ENCODE measurements at regions not wholly inside any gene's neighbourhood (a gene's known extent, or its start where the extent isn't known, plus 50 kb on each side); places are given as distances from the start of the nearest gene placed in this dataset.

DNA sequence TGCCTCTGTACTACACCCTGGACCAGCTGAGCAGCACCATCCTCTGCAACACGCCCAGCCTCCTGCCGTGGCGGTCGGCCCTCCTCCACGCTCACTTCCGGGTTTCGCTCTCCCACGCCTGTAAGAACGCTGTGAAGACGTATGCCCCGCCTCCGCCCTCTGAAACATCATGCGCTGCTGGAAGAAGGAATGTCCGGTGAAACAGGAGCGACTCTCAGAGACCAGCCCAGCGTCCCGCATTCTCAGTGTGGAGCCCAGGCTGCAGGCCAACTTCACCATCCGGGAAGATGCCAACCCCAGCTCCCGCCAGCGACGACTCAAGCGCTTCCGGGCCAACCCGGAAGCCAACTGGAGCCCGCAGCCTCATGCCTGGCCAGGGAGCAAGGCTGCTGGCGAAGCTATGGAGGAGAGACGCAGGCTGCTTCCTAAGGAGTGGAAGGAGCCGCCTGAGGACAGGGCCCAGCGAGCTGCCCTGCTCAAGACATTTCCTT, 186.1 kb upstream of the SLITRK2 start:
- no peak for DNase-seq (ENCODE audit: low read depth in 3 of 3)

DNA sequence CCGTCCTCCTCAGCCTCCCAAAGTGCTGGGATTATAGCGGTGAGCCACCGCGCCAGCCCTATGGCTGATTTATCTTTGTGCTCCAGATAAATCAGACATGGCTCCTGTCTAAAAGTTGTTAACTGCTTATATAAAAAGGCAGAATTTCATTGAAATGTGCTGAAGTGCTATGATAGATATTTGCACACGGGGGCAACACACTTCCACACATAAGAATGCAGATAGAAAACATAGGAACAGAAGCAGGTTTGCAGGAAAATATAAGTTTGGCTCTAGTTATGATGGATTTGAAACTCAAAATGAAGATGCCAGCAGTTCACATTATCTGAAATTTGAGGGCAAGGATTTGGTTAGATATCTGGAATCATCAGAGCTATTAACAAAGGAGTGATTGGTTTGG, 163.1 kb upstream of the SLITRK2 start:
- no peak for DNase-seq (ENCODE audit: low read depth in 3 of 3)

DNA sequence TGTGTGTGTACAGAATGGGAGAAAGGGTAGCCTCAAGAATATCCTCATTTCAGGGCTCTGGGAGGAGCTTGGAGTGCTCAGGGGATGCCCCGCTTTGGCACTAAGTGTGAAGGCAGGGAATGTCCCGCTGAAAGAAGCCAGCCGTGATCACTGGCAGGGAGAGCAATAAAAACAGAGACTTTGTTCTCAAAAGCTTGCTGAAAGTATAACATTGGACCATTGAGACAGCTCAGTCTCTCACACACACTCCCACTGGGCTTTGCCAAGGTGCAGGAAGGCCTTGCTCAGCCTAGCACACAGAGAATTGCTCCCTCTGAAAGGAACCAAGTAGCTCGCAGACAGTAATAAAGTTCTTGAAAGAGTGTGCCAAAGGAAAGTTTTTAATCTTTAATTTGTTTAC, 143.8 kb upstream of the SLITRK2 start:
- DNase-seq (ENCODE audit: low read depth in 3 of 3), result no peak

DNA sequence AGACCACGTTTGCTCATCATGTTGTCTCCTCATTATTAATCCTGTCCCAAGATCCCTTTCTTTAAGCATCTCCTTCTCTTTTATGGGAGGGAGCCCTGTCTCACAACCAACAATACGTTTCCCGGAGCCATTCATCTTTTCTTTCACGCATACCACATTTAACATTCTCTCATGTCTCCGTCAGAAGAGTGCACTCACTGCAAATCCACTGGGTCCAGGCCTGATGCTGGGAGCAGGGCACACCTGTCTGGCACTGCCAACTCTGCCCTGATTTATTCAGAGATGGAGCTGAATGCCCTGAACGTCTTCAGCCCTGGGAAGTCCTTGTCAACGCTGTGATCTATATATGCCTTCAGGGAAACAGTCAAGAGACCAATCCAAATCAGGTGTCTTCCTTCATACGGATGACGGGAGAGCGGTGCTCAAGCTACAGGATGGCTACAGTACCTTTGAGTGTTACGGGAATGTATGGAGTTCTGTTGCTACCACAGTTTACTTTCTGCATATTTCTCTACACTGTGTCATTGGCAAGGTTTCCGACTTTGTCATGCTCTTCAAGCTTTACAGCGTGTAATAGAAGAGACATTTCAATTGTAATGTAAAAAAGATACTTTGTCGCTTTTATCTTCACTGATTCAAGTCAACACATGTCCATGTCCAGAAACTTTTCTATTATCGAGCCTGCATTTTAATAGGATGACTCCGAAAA, 140.4 kb upstream of the SLITRK2 start:
- no peak for DNase-seq (ENCODE audit: low read depth in 3 of 3)

DNA sequence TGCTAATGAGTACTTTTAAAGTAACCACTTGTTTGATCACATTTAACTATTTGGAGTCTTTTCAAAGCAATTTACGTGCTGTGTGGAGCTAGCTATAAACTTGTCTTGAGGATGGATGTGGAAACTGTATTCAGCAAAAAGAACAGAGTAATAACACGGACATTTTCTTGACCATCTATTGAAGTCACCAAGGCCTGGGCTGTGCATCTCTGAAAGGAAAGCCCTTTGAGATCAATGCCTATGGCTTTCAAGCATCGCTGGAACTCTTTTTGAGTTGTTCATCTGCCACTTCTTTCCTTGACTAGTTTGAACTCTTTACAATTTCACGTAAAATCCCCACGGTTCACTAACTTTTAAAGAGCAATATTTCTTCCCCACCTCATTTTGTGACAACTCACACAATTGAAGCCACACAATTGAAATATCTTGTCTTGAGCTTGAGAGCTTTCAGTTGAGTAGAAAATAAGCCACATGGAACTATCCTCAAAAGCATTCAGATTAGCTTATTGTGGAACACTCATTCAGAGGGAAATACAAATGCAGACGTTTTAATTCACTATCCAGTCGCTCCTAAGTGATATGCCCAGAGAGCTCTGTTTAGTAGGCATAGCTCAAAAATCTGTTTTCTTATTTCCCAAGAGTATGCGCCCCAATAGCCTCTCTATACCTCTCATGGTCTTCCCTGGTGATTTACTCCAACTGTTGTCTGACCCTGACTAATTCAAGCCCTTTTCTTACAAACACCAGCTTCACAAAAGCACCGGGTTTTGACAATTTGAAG, 134.9 kb upstream of the SLITRK2 start:
- no peak for DNase-seq (ENCODE audit: low read depth in 3 of 3)

DNA sequence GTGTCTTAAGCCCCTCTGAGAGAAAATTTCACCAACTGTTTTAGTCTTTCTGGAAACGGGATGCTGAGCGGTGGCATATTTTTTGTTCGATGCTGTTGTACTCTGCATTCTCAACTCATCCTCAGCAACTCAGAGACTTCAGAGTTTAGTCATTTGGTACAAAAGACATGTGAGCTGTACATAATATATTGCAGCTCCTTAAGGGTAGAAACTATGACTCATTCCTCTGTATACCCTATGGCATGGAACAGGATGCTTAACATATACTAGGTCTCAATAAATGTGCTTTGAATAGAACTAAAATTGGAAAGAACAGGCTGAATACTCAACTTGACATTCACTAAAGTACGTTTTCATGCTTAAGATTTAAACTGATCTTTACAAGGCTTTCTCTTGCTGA, 130.5 kb upstream of the SLITRK2 start:
- DNase-seq (ENCODE audit: low read depth in 3 of 3), result no peak

DNA sequence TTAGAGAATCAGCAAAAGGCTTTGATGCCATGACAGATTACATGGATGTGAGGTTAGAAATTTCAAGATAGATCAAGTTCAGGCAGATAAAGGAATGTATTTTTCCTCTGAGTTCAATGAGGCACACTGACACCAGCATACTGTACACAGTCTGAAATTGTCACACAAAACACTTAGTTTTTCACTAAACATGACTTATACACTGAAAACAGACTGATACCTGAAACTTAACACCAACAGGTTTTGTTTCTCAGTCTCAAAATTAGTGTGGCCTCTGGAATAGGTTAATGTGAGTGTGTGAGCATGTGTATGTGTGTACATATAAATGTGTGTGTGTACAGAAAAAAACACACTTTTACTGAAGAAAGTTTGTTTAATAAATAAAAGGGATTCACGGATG, 129.9 kb upstream of the SLITRK2 start:
- DNase-seq (ENCODE audit: low read depth in 3 of 3), result no peak

DNA sequence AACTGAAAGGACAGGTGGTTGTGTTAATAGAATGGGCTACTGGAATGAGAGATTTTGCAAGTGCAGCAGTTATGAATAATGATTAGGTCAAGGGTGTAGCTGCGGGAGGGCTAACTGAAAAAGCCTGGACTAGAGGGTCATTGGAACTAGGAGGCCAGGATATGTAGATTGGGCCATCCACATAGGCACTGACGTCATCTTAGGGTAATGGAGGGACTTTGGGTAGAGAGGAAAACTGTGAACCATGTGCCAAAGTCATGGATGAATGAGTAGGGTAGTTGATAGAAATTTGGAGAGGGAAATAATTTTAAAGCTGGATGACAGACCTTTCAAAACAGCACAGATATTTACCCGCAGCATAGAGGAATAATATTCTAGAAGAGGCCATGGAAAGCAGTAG, 123.6 kb upstream of the SLITRK2 start:
- no peak for DNase-seq (ENCODE audit: low read depth in 3 of 3)

DNA sequence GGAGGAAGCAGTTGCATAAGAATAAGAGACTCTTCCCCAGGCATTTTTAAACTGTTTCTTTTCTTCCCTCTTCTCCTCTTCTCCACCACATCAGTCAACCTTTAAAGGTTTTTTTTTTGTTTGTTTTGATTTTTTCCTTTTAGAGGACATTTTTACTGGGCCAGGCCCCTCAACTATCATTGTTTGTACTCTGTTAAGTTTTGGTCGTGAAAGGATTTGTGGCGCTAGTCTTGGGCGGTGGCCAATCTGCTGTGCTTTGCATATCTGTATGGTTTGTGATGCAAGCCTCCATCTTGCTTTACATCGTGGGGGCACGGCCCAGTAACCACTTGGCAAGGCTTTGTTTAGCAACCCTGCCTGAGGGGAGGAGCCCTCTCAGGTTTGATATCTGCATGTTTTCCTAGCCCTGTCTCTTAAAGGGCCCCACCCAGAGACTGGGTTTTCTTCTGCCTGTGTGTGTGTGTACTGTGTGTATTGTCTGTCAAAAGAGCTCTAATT, 101.9 kb upstream of the SLITRK2 start:
- DNase-seq (ENCODE audit: low read depth in 3 of 3), result no peak

DNA sequence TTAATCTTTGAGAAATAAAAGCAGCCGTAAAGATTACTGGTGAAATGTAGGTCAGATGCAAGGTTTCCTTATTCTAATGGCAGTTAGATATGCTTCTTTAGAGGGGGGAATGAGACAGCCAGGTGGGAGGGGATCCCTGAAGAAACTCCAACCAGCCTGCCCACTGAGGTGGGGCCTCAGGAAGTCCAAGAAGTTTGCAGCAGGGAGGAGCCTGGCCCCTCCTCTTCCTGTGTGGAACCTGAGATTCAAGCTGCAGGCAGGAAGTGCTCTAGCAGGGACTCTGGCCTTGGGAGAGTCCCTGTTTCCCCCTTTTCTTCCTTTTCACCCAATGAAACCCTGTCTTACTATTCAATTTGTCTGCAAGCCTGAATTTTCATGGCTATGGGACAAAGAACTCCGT, 101.4 kb upstream of the SLITRK2 start:
- no peak for DNase-seq (ENCODE audit: low read depth in 3 of 3)

DNA sequence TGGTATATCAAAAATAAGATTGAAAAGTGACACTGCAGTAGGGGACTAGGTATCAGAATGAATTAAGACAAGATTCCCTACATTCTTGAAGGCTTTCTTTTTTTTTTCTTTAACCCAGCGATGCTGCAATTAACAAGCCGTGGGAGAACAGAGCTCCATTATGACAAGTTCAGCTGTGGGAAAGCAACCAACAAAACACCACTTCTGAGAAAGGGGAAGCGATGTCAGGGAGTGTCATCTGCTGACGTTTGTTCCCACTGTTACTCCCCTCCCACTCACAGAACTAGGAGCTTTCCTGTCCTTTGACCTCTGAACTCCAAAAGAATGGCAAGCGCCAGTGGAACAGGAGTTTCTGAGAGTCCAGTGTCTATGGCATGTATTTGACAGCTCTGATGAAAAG, 90.2 kb upstream of the SLITRK2 start:
- no peak for DNase-seq (ENCODE audit: low read depth in 3 of 3)

DNA sequence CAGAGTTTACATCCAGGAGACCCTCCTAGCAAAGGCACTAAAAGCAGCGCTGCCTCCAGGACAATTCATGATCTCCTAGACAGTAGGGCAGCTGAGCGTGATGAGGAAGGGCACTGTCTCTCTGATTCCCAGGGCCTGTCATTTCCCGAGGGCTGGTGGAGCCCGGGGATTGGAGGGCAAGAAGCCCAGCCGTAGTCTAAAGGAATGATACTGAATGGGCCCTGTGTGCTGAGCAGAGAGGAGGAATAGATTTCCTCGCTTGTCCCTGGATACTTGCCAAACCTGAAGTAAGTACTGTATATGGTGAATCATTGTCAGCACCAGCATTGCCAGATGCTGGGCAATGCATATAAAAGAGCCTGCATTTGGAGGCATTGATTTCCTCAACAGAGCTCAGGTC, 88.0 kb upstream of the SLITRK2 start:
- DNase-seq (ENCODE audit: low read depth in 3 of 3), result no peak

DNA sequence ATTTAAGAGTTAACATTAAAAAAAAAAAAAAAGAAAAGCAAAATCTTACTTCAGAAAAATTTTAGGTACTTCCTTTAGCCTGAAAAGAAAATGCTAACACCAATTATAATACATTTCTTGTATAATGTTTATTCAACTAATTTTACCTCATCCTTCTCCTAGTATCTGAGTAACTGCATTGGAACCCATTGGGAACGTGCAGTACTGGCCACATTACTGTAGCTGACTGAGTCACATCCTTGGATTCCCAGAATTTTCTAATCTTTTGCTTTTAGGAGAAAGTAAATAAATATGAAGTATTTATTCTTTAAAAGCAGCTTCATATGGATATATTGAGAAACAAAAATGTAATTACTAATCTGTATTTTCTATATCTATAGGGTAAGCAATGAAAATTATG, 82.6 kb upstream of the SLITRK2 start:
- DNase-seq (ENCODE audit: low read depth in 3 of 3), result no peak

DNA sequence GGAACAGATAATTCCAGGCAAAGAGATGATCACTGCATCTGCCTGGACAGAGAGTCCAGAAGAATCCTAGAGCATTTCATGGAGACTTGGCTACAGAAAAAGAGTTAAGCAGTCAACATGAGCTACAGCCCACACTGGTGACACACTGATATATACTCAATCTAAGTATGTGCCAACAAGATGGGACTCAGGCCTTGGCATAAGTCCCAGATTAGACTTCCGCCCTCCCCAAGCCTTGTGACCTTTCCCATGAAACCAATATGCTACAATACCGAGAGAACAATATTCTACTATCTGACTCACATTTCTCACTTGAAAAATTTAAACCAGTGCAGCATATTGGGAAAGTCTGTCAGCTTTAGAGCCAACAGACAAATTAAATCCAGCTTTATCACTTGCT, 65.7 kb upstream of the SLITRK2 start:
- no peak for DNase-seq (ENCODE audit: low read depth in 3 of 3)

Data from stimulated activated CD4-positive, alpha-beta T cell treated with anti-CD3 and anti-CD28 coated beads, TNF-alpha, amount 100 ng/mL, for 48 hours (primary cell).